HG03175 (cell line): ENCODE measurements at regions not wholly inside any gene's neighbourhood (a gene's known extent, or its start where the extent isn't known, plus 50 kb on each side); places are given as distances from the start of the nearest gene placed in this dataset.

ENCODE experiments used
- ATAC-seq: cut with Tn5 transposase; IDR thresholded peaks from one replicate; pipeline ENCODE4 v1.9.1; 2021; ENCODE audit warnings: mild to moderate bottlenecking, moderate library complexity; ENCODE audit not compliant: unreplicated experiment

- no peak for ATAC-seq
Observed at GRCh38 chr5:17888155-17888554, 253.9 kb downstream of the TAF11L14 start.

GRCh38 chr5:17890501-17890900 is 256.2 kb downstream of the TAF11L14 start:
- no peak for ATAC-seq

- ATAC-seq = no peak
Observed at GRCh38 chr5:17891881-17892280, 257.6 kb downstream of the TAF11L14 start.

GRCh38 chr5:17893026-17893635 is 258.9 kb downstream of the TAF11L14 start:
- no peak for ATAC-seq

- ATAC-seq = no peak
Observed at GRCh38 chr5:17895288-17896033, 261.2 kb downstream of the TAF11L14 start.

GRCh38 chr5:17896605-17897004 is 262.3 kb downstream of the TAF11L14 start:
- no peak for ATAC-seq

GRCh38 chr5:17897776-17898175 is 263.5 kb downstream of the TAF11L14 start:
- no peak for ATAC-seq

- ATAC-seq = no peak
Observed at GRCh38 chr5:17898766-17899165, 264.5 kb downstream of the TAF11L14 start.

GRCh38 chr5:17907094-17907493 is 272.8 kb downstream of the TAF11L14 start:
- ATAC-seq = no peak

GRCh38 chr5:17910318-17910717 is 276.1 kb downstream of the TAF11L14 start:
- no peak for ATAC-seq

GRCh38 chr5:17912794-17913193 is 278.5 kb downstream of the TAF11L14 start:
- no peak for ATAC-seq

GRCh38 chr5:17916446-17916845 is 282.2 kb downstream of the TAF11L14 start:
- no peak for ATAC-seq

GRCh38 chr5:17917465-17917864 is 283.2 kb downstream of the TAF11L14 start:
- ATAC-seq = no peak

- ATAC-seq = no peak
Observed at GRCh38 chr5:17918373-17919104, 284.3 kb downstream of the TAF11L14 start.

- no peak for ATAC-seq
Observed at GRCh38 chr5:17925276-17925675, 291.0 kb downstream of the TAF11L14 start.

- ATAC-seq = no peak
Observed at GRCh38 chr5:17928581-17928981, 294.3 kb downstream of the TAF11L14 start.

- ATAC-seq = no peak
Observed at GRCh38 chr5:17929171-17929570, 294.9 kb downstream of the TAF11L14 start.

- no peak for ATAC-seq
Observed at GRCh38 chr5:17930346-17930745, 296.1 kb downstream of the TAF11L14 start.

GRCh38 chr5:17944046-17944445 is 309.8 kb downstream of the TAF11L14 start:
- no peak for ATAC-seq

- ATAC-seq = no peak
Observed at GRCh38 chr5:17947029-17947428, 312.8 kb downstream of the TAF11L14 start.

GRCh38 chr5:17951392-17952169 is 317.3 kb downstream of the TAF11L14 start:
- ATAC-seq = no peak
